Loucy (cell line): ENCODE measurements at regions not wholly inside any gene's neighbourhood (a gene's known extent, or its start where the extent isn't known, plus 50 kb on each side); places are given as distances from the start of the nearest gene placed in this dataset.

ENCODE experiments used
- H2AFZ ChIP-seq: fragments of 200-600 bp; sonication (generic); 2 replicates; pipeline ENCODE4 v1.6.0; 2016; ENCODE audit warnings: antibody characterized with exemption, mild to moderate bottlenecking, low read length, moderate library complexity
- H3F3A ChIP-seq: fragments of 200-600 bp; 2 replicates; pipeline ENCODE4 v1.6.0; 2016; ENCODE audit warnings: antibody characterized with exemption, low read depth, mild to moderate bottlenecking
- H3K27me3 ChIP-seq: fragments of 200-600 bp; sonication (generic); 2 replicates; pipeline ENCODE4 v1.6.1; 2014; ENCODE audit warnings: low read length, mild to moderate bottlenecking; ENCODE audit not compliant: insufficient read depth, poor library complexity, severe bottlenecking
- H3K36me3 ChIP-seq: fragments of 200-600 bp; sonication (generic); 2 replicates; pipeline ENCODE4 v1.6.1; 2016; ENCODE audit warnings: low read length; ENCODE audit not compliant: insufficient read depth
- H3K4me1 ChIP-seq: fragments of 200-600 bp; sonication (generic); 2 replicates; pipeline ENCODE4 v1.5.1; 2014; ENCODE audit warnings: low read length, mild to moderate bottlenecking; ENCODE audit not compliant: insufficient read depth, poor library complexity, severe bottlenecking
- H3K4me2 ChIP-seq: fragments of 200-600 bp; sonication (generic); 2 replicates; pipeline ENCODE4 v1.6.0; 2014; ENCODE audit warnings: antibody characterized with exemption, low read length, low read depth, mild to moderate bottlenecking; ENCODE audit not compliant: poor library complexity, severe bottlenecking
- H3K4me3 ChIP-seq: fragments of 200-600 bp; sonication (generic); 2 replicates; pipeline ENCODE4 v1.5.1; 2014; ENCODE audit warnings: low read length, mild to moderate bottlenecking, mixed read lengths; ENCODE audit not compliant: poor library complexity, severe bottlenecking
- H3K79me2 ChIP-seq: fragments of 200-600 bp; sonication (generic); 2 replicates; pipeline ENCODE4 v1.6.1; 2014; ENCODE audit warnings: low read length; ENCODE audit not compliant: insufficient read depth
- H3K9ac ChIP-seq: fragments of 200-600 bp; sonication (generic); 2 replicates; pipeline ENCODE4 v1.6.0; 2014; ENCODE audit warnings: mild to moderate bottlenecking, low read depth, low read length, moderate library complexity; ENCODE audit not compliant: poor library complexity, severe bottlenecking
- H3K9me2 ChIP-seq: fragments of 200-600 bp; sonication (generic); replicated peaks from 2 replicates; pipeline ENCODE4 v1.6.1; 2016; ENCODE audit warnings: low read depth, low read length, mixed read lengths
- H3K9me3 ChIP-seq: fragments of 200-600 bp; sonication (generic); 2 replicates; pipeline ENCODE4 v1.6.1; 2014; ENCODE audit warnings: mild to moderate bottlenecking, antibody characterized with exemption, low read length, low read depth; ENCODE audit not compliant: insufficient read depth
- H4K20me1 ChIP-seq: fragments of 200-600 bp; sonication (generic); 2 replicates; pipeline ENCODE4 v1.6.0; 2014; ENCODE audit warnings: antibody characterized with exemption, low read length, mild to moderate bottlenecking; ENCODE audit not compliant: insufficient read depth, poor library complexity, severe bottlenecking
- CTCF ChIP-seq: fragments of 200-600 bp; sonication (generic); conservative IDR thresholded peaks from 2 replicates; pipeline ENCODE4 v1.5.1; 2014; ENCODE audit warnings: mild to moderate bottlenecking, antibody characterized with exemption, low read length
- EZH2phosphoT487 ChIP-seq: fragments of 200-600 bp; IDR thresholded peaks from 2 replicates; pipeline ENCODE4 v1.6.1; 2018; ENCODE audit warnings: antibody characterized with exemption, mild to moderate bottlenecking, moderate library complexity, borderline replicate concordance

- Histone ChIP-seq H3K4me3 (no peak overlapping the region), H3K36me3 (no peaks in the 10 kb centered on the region), H3K9me3 (no peaks in the 10 kb centered on the region), H3K9me2 (no peaks in the 10 kb centered on the region), H4K20me1 (no peaks in the 10 kb centered on the region), H3K27me3 (no peaks in the 10 kb centered on the region), H3K4me2 (no peak overlapping the region), H3K9ac (no peak overlapping the region), H2AFZ (no peak overlapping the region), H3K4me1 (no peaks in the 10 kb centered on the region), H3F3A (no peaks in the 10 kb centered on the region), H3K79me2 (no peaks in the 10 kb centered on the region)
- TF ChIP-seq CTCF (no peak), EZH2phosphoT487 (no peak)
These were observed 161.9 kb upstream of the PRNP start for GRCh38 chr20:4524307-4524706.

- H3K4me2 ChIP-seq: no peak overlapping the region
- no peaks in the 10 kb centered on the region for H3K36me3 ChIP-seq
- H3K4me1 ChIP-seq: no peaks in the 10 kb centered on the region
- H4K20me1 ChIP-seq: no peaks in the 10 kb centered on the region
- TF ChIP-seq CTCF (no peak), EZH2phosphoT487 (no peak)
- no peaks in the 10 kb centered on the region for H3K9me3 ChIP-seq
- no peak overlapping the region for H3K4me3 ChIP-seq
- H2AFZ ChIP-seq: no peak overlapping the region
- no peaks in the 10 kb centered on the region for H3K9me2 ChIP-seq
- no peaks in the 10 kb centered on the region for H3F3A ChIP-seq
- no peaks in the 10 kb centered on the region for H3K79me2 ChIP-seq
- H3K9ac ChIP-seq: no peak overlapping the region
- H3K27me3 ChIP-seq: no peaks in the 10 kb centered on the region
These were observed 163.9 kb upstream of the PRNP start for GRCh38 chr20:4522310-4522709.

GRCh38 chr20:4521170-4521968, 164.9 kb upstream of the PRNP start:
- H3K4me1 ChIP-seq: no peaks in the 10 kb centered on the region
- no peaks in the 10 kb centered on the region for H4K20me1 ChIP-seq
- no peaks in the 10 kb centered on the region for H3K9me3 ChIP-seq
- no peak overlapping the region for H2AFZ ChIP-seq
- TF ChIP-seq EZH2phosphoT487: no peak
- no peak for TF ChIP-seq CTCF
- H3K9me2 ChIP-seq: no peaks in the 10 kb centered on the region
- H3K79me2 ChIP-seq: no peaks in the 10 kb centered on the region
- H3K4me2 ChIP-seq: no peak overlapping the region
- H3K4me3 ChIP-seq: no peak overlapping the region
- H3K36me3 ChIP-seq: no peaks in the 10 kb centered on the region
- H3K27me3 ChIP-seq: no peaks in the 10 kb centered on the region
- H3K9ac ChIP-seq: no peak overlapping the region
- no peaks in the 10 kb centered on the region for H3F3A ChIP-seq
